ENCODE measurements at regions not wholly inside any gene's neighbourhood (a gene's known extent, or its start where the extent isn't known, plus 50 kb on each side); places are given as distances from the start of the nearest gene placed in this dataset.

DNA sequence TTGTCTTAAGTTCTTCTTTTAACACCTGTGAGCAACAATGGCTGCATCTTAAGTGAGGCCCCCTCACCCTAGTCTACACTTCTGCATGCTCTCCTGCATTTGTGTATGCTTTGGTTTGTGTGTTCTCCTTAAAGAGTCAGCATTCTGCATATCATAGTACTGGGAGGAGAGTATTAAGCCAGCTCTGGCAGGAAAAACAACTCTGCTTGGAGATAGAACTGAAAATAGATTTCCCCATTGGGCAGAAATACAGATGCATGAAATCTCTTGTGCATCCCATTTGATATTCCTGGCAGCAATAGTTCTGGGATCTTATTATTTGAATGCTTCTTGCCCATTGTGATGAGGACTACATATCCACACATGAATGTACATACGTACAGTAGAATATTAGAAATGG lies 70.6 kb upstream of the PRICKLE1 start:
- Histone ChIP-seq H3K9ac (ENCODE audit: low read length) (no peak overlapping the region), H2AFZ (ENCODE audit: low read depth, low read length, poor library complexity, severe bottlenecking) (no peak overlapping the region), H3K36me3 (ENCODE audit: control insufficient read depth in 1 of 2, insufficient read depth in 2 of 2, low read length in 2 of 2) (no peaks in the 10 kb centered on the region), H3K9me2 (ENCODE audit: insufficient read depth) (no peaks in the 10 kb centered on the region), H3K79me2 (ENCODE audit: insufficient read depth, low read length) (no peaks in the 10 kb centered on the region), H3K27me3 (ENCODE audit: insufficient read depth, low read length) (no peaks in the 10 kb centered on the region), H3K4me1 (ENCODE audit: control insufficient read depth in 1 of 2, insufficient read depth in 2 of 2, low read length in 2 of 2) (no peaks in the 10 kb centered on the region), H3K27ac (ENCODE audit: low read depth, low read length) (no peak overlapping the region), H3K4me3 (replicated peaks in 1 of 2; ENCODE audit: low read depth in 1 of 2, low read length in 2 of 2) (no peak overlapping the region), H3K4me2 (ENCODE audit: low read length) (no peak overlapping the region), H3K9me3 (ENCODE audit: control insufficient read depth in 1 of 2, insufficient read depth in 1 of 2, low read depth in 1 of 2, low read length in 2 of 2) (no peaks in the 10 kb centered on the region), H4K20me1 (ENCODE audit: insufficient read depth) (no peaks in the 10 kb centered on the region)
- CTCF ChIA-PET: no interaction called here
- no peak for TF ChIP-seq TCF7L2 (IDR thresholded peaks at IDR 0.05; ENCODE audit: borderline replicate concordance, extremely low read depth, insufficient read depth, insufficient read length)
- TF ChIP-seq FOSL1 (IDR thresholded peaks at IDR 0.05; ENCODE audit: low read depth): no peak
- no peak for TF ChIP-seq EZH2 (IDR thresholded peaks at IDR 0.05)
- TF ChIP-seq CEBPB (IDR thresholded peaks at IDR 0.05; ENCODE audit: low read depth): no peak
- TF ChIP-seq, protein P1, sequence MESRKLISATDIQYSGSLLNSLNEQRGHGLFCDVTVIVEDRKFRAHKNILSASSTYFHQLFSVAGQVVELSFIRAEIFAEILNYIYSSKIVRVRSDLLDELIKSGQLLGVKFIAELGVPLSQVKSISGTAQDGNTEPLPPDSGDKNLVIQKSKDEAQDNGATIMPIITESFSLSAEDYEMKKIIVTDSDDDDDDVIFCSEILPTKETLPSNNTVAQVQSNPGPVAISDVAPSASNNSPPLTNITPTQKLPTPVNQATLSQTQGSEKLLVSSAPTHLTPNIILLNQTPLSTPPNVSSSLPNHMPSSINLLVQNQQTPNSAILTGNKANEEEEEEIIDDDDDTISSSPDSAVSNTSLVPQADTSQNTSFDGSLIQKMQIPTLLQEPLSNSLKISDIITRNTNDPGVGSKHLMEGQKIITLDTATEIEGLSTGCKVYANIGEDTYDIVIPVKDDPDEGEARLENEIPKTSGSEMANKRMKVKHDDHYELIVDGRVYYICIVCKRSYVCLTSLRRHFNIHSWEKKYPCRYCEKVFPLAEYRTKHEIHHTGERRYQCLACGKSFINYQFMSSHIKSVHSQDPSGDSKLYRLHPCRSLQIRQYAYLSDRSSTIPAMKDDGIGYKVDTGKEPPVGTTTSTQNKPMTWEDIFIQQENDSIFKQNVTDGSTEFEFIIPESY (IDR thresholded peaks at IDR 0.05; ENCODE audit: extremely low read depth, insufficient replicate concordance, low read length): no peak
- TF ChIP-seq, protein P2, sequence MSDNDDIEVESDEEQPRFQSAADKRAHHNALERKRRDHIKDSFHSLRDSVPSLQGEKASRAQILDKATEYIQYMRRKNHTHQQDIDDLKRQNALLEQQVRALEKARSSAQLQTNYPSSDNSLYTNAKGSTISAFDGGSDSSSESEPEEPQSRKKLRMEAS (IDR thresholded peaks at IDR 0.05): no peak
- TF ChIP-seq, protein P3, sequence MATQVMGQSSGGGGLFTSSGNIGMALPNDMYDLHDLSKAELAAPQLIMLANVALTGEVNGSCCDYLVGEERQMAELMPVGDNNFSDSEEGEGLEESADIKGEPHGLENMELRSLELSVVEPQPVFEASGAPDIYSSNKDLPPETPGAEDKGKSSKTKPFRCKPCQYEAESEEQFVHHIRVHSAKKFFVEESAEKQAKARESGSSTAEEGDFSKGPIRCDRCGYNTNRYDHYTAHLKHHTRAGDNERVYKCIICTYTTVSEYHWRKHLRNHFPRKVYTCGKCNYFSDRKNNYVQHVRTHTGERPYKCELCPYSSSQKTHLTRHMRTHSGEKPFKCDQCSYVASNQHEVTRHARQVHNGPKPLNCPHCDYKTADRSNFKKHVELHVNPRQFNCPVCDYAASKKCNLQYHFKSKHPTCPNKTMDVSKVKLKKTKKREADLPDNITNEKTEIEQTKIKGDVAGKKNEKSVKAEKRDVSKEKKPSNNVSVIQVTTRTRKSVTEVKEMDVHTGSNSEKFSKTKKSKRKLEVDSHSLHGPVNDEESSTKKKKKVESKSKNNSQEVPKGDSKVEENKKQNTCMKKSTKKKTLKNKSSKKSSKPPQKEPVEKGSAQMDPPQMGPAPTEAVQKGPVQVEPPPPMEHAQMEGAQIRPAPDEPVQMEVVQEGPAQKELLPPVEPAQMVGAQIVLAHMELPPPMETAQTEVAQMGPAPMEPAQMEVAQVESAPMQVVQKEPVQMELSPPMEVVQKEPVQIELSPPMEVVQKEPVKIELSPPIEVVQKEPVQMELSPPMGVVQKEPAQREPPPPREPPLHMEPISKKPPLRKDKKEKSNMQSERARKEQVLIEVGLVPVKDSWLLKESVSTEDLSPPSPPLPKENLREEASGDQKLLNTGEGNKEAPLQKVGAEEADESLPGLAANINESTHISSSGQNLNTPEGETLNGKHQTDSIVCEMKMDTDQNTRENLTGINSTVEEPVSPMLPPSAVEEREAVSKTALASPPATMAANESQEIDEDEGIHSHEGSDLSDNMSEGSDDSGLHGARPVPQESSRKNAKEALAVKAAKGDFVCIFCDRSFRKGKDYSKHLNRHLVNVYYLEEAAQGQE (IDR thresholded peaks at IDR 0.05; ENCODE audit: low read depth): no peak
- TF ChIP-seq ZNF274 (IDR thresholded peaks at IDR 0.05; ENCODE audit: low read depth, low read length): no peak
- no peak for TF ChIP-seq ZFX (IDR thresholded peaks at IDR 0.05)
- TF ChIP-seq SRF (IDR thresholded peaks at IDR 0.05; ENCODE audit: low read depth): no peak
- TF ChIP-seq POLR2A (IDR thresholded peaks at IDR 0.05; ENCODE audit: borderline replicate concordance, extremely low read depth, insufficient read depth, insufficient read length): no peak
- no peak for TF ChIP-seq POLR2AphosphoS5 (IDR thresholded peaks at IDR 0.05; ENCODE audit: low read depth, low read length)
- TF ChIP-seq YY1 (IDR thresholded peaks at IDR 0.05; ENCODE audit: extremely low read depth, insufficient replicate concordance, low read depth, low read length): no peak
- BruUV-seq (replicated peaks): no TSS peak
- RAD21 ChIA-PET (ENCODE audit: low non-redundant PET in 1 of 2, low total read pairs in 2 of 2, uncharacterized antibody in 2 of 2, unreplicated experiment in 2 of 2): no interaction called here
- intact Hi-C loops (cut with micrococcal nuclease): no loop called here
- no peak for DNase-seq (ENCODE audit: low read depth, low spot score)
- no peak for ATAC-seq
- POLR2A ChIA-PET: no interaction called here
